GM06990 (cell line): ENCODE measurements at regions not wholly inside any gene's neighbourhood (a gene's known extent, or its start where the extent isn't known, plus 50 kb on each side); places are given as distances from the start of the nearest gene placed in this dataset.

ENCODE experiments used
- DNase-seq: peaks from one replicate; pipeline ENCODE4 v3.0.0-alpha.2; 2011; ENCODE audit not compliant: insufficient read length; ENCODE audit errors: extremely low read depth
- H3K27me3 ChIP-seq: replicated peaks from 2 replicates; pipeline ENCODE4 v1.6.0; 2011; ENCODE audit warnings: low read length; ENCODE audit not compliant: control insufficient read depth, insufficient read depth
- H3K36me3 ChIP-seq: 2 replicates; pipeline ENCODE4 v1.5.1; 2011; ENCODE audit warnings: low read length; ENCODE audit not compliant: control insufficient read depth, insufficient read depth
- H3K4me3 ChIP-seq: replicated peaks from 2 replicates; pipeline ENCODE4 v1.5.1; 2011; ENCODE audit warnings: low read depth, mild to moderate bottlenecking, control low read depth, low read length
- TF ChIP-seq, protein P1 (sequence below): IDR thresholded peaks from 2 replicates; pipeline ENCODE4 v1.5.1; 2011; ENCODE audit warnings: low read length, control low read depth, mild to moderate bottlenecking, inconsistent platforms; ENCODE audit not compliant: insufficient read depth, poor library complexity, severe bottlenecking

DNA sequence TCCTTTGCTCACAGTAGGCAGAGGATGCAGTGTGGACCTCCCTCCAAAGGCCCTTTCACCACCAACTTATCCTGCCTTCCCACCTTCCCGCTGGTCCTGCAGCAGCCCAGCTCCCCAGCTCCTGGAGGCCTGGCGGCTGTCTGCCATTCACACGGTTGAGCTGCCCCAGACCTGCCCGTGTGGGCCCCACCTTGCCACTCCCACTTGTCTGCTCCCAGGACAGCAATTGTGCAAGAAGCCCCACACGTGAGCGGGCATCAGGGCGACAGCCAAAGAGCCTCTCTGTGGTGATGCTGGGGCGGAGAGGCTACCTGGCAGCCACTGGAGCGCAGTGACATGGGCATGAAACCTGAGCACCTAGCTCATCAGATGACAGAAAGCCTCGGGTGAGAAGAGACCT, 248.6 kb upstream of the MAF start:
- no peak overlapping the region for H3K4me3 ChIP-seq
- no peaks in the 10 kb centered on the region; the same call in 1 of the 2 replicates for H3K27me3 ChIP-seq
- DNase-seq: no peak
- TF ChIP-seq, protein P1, sequence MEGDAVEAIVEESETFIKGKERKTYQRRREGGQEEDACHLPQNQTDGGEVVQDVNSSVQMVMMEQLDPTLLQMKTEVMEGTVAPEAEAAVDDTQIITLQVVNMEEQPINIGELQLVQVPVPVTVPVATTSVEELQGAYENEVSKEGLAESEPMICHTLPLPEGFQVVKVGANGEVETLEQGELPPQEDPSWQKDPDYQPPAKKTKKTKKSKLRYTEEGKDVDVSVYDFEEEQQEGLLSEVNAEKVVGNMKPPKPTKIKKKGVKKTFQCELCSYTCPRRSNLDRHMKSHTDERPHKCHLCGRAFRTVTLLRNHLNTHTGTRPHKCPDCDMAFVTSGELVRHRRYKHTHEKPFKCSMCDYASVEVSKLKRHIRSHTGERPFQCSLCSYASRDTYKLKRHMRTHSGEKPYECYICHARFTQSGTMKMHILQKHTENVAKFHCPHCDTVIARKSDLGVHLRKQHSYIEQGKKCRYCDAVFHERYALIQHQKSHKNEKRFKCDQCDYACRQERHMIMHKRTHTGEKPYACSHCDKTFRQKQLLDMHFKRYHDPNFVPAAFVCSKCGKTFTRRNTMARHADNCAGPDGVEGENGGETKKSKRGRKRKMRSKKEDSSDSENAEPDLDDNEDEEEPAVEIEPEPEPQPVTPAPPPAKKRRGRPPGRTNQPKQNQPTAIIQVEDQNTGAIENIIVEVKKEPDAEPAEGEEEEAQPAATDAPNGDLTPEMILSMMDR: no peak
- no peaks in the 10 kb centered on the region for H3K36me3 ChIP-seq

DNA sequence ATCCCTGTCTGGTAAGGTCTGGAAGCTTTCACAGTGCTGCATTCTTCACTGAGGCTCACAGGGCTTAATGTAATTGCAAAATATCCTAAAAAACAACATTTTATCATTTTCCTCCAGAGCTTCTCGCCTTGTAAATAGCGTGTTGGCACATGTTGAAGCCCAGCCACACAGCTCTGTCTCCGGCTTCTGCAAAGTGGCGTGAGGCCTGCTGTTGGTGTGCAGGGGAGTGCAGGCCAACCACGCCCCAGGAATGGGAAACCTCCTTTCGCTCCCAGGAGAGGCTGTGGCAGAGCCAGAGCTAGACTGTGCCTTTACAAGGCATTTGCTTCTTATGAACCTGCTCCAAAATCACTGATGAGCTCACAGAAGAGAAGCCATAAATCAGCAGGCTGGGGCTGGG, 248.2 kb upstream of the MAF start:
- TF ChIP-seq, protein P1: no peak

DNA sequence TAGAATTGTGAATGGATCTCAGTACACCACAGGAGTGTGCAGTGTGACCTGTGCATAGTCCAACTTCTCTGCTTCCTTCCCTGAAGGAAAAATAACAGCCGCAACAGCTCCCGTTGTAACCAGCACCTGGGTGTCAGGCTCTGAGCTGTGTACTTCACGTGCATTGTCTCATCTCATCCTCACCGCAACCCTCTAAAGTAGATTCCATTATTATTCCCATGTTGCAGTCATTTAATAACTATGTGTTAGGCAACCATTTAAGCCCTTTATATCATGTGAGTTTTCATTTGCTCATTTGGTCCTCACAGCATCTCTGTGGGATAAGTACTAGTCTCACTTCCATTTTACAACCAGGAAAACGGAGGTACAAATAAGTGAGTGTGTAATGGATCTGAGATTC, 247.0 kb upstream of the MAF start:
- H3K4me3 ChIP-seq: no peak overlapping the region
- TF ChIP-seq, protein P1: no peak
- H3K27me3 ChIP-seq: no peaks in the 10 kb centered on the region; the same call in 1 of the 2 replicates
- H3K36me3 ChIP-seq: no peaks in the 10 kb centered on the region
- no peak for DNase-seq

More for the DNA sequence above, 248.2 kb upstream of the MAF start:
- no peaks in the 10 kb centered on the region; the same call in 1 of the 2 replicates for H3K27me3 ChIP-seq
- no peak for DNase-seq
- H3K36me3 ChIP-seq: no peaks in the 10 kb centered on the region
- H3K4me3 ChIP-seq: no peak overlapping the region

DNA sequence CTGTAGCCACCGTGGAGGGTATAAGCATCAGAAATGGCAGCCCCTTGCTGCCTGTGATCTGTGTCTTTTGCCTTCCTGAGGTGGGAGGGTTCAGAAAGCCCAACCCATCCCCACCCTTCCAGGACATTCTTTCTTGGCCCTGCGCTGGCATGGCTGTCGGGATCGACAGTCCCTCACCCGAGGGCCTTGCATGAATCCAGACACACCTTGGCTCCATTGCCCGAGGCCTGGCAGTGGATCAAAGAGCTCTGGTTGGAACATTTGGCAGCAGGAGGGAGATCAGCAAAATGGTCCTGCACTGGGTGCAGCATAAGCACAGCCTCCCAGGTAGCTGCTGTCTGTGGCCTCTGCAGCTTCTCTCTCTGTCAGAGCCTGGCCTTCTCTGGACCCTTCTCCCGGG, 246.6 kb upstream of the MAF start:
- Histone ChIP-seq H3K27me3 (no peaks in the 10 kb centered on the region; the same call in 1 of the 2 replicates), H3K4me3 (no peak overlapping the region), H3K36me3 (no peaks in the 10 kb centered on the region)
- TF ChIP-seq, protein P1: no peak
- no peak for DNase-seq

DNA sequence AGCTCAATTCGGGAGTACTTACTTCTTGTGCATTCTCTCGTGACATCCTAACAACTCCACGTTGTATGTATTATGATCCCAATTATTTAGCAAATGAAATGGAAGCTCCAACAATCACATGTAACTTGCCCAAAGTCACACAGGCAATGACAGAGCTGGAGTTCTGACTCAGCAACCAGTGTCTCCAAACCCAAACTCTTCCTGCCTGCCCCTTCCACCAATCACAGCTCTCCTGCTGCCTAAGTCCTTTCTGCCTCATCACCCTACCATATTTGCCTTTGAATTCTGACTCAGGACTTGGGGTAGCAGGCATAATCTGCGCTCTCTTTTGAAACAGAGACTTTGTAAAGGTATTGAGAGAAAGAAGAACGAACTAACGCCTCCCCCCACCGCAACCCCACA, 245.2 kb upstream of the MAF start:
- peak; percentile 30 for DNase-seq
- Histone ChIP-seq H3K36me3 (no peaks in the 10 kb centered on the region), H3K4me3 (peak overlapping the region; percentile 53), H3K27me3 (no peaks in the 10 kb centered on the region; the same call in 1 of the 2 replicates)
- TF ChIP-seq, protein P1: no peak

DNA sequence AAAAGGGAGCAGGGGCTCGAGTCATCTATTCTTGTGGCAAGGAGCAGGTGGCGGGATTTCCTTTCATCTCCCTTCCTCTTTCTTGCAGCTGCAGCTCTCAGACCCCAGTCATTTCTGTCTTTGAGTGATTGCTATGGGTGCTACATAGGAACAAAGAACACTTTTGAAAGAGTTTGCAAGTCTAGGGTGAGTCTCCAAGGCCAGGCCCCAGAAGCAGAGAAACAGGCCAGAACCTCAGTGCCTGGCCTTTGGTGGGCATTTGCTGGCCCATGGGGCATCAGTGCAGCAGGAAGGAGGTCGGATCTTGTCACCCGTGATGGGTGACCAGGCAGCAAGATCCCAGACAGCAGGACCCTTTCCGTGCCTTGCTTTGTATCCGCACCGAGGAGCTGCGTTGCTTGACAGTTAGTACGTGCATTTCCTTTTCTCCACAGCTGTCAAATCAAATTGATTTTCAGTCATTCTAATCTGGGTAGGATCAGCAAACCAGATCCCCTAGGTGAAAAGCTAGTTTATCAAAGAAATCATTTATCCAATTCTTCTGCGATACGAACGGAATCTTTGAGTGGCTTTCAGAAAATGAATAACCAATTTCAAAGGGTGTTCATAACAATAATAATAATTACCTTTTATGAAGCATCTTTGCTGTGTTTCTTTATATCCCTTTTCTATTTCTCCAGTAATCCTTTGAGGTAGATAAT, 244.6 kb upstream of the MAF start:
- peak overlapping the region; percentile 53 for H3K4me3 ChIP-seq
- H3K36me3 ChIP-seq: no peaks in the 10 kb centered on the region
- no peaks in the 10 kb centered on the region; the same call in 1 of the 2 replicates for H3K27me3 ChIP-seq
- peak; percentile 86 for DNase-seq
- TF ChIP-seq, protein P1: no peak
